ENCODE measurements at regions not wholly inside any gene's neighbourhood (a gene's known extent, or its start where the extent isn't known, plus 50 kb on each side); places are given as distances from the start of the nearest gene placed in this dataset.

- DNase-seq (ENCODE audit: low read depth): no peak
Observed at GRCh38 chr14:65279958-65280357, 132.6 kb upstream of the FUT8 start.

- DNase-seq (ENCODE audit: low read depth): no peak
Observed at GRCh38 chr14:65280653-65281052, 131.9 kb upstream of the FUT8 start.

DNA sequence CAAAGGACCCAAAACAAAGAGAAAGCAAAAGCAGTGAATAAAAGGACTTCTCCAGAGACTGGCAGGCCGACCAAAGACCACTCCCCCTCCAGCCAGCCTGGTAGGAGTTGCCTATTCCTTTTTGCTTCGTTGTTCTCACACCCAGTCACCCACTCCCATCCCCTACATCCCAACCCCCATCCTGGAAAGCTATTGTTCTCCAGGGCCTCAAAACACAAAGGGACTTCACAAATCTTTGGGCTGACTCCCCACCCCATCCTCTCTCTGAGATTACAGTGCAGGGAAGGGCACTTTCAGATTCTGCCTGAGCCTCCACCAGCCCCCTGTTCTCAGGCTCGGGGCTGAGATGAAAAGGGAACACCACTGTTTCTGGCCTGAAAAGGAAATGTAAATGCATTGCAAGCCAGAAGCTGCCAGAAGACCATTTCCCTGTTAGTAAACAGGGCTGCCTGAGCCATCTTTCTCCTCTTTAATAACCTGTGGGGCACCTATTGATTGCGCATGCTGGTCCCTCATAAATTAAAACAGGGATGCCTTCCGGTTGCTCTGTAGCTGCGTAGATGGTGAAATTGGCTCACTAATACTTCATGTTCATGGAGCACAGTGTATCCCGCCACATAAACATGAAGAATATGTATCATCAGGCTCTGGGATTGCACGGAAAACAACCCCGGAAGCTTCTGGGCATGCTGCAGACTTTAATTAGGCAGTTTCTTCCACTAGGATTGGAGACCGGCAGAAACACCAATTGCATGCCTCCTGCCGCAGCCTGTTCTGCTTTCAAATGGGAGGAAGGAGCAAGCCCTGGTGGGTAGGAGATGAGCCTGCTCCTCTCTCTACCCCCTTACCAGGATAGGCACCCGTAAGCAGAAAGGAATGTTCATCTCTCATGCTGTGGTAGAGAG lies 130.3 kb upstream of the FUT8 start:
- peak; percentile 86 for DNase-seq (ENCODE audit: low read depth)

DNA sequence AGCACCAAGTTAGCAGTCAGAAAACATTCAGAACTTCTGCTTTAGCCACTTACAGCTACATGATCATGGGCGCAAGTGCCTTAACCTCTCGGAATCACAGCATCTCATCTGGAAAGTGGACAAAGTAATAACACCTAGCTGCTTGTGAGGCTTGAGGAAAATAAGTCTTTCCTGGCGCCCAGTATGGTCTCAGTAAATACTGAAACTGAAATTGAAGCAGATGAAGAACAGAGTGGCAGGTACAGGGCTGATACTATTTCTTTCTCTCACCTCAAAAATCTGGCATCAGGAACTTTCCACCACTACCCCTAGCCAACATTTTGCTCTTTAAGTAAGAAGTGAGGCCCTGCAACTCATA lies 129.7 kb upstream of the FUT8 start:
- DNase-seq (ENCODE audit: low read depth): no peak

DNA sequence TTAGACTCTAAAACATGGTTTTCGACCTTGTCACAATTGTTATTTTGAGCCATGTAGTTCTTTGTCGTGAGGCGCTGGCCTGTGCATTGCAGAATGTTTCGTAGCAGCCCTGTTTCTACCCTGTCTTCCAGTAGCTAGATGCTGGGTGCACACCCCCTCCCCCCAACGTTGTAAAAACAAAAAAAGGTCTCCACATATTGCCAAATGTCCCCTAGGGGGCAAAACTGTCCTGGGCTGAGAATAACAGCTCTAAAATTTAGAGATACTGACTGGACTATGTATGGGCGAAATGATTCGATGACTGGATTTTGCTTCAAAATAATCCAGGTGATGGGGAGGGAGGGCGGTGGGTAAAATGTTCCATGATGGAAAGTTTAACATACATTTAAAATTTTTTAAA lies 126.1 kb upstream of the FUT8 start:
- peak; percentile 33 for DNase-seq (ENCODE audit: low read depth)

- DNase-seq (ENCODE audit: low read depth): no peak
Observed at GRCh38 chr14:65287264-65288131, 125.0 kb upstream of the FUT8 start.

GRCh38 chr14:65290830-65291229 lies 121.7 kb upstream of the FUT8 start:
- DNase-seq (ENCODE audit: low read depth): peak; percentile 96

DNA sequence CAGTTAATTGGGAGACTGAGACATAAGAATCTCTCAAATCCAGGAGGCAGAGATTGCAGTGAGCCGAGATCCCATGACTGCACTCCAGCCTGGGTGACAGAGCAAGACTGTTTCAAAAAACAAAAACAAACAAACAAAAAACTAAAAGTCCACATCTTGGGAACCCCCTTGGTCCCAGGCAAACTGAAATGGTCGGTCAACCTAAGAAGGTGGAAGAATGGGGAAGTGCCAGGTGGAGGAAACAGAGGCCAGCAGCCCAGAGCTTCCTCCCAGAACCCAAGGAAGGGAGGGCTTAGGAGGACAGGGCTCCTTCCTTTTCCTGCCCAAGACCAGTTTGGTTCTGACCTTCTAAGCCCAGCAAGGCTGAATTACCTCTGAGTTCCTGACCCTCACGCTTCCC lies 121.0 kb upstream of the FUT8 start:
- no peak for DNase-seq (ENCODE audit: low read depth)

GRCh38 chr14:65294816-65295215 lies 117.7 kb upstream of the FUT8 start:
- DNase-seq (ENCODE audit: low read depth): no peak

GRCh38 chr14:65296402-65296801 lies 116.1 kb upstream of the FUT8 start:
- DNase-seq (ENCODE audit: low read depth): no peak

GRCh38 chr14:65296876-65297275 lies 115.7 kb upstream of the FUT8 start:
- DNase-seq (ENCODE audit: low read depth): no peak

DNA sequence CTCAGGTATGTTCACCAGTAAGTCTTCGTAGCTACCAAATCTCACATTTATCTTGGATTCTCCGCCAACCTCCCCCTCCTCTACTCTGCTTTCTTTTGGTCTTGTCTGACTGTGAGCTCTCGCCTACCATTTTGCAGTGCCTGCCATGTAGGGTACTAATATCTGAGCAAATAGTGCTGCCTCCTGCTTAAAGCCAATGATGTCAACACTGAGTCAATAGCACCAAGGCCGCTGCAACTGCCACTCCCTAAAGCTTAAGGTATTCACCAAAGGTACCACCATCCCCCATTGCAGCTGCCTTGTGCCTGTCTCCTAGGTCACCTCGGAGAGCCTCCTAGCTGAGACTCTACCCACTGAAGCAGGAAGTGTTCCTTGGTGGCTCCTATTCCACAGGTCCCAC lies 114.8 kb upstream of the FUT8 start:
- no peak for DNase-seq (ENCODE audit: low read depth)

- DNase-seq (ENCODE audit: low read depth): no peak
Observed at GRCh38 chr14:65299826-65300225, 112.7 kb upstream of the FUT8 start.

DNA sequence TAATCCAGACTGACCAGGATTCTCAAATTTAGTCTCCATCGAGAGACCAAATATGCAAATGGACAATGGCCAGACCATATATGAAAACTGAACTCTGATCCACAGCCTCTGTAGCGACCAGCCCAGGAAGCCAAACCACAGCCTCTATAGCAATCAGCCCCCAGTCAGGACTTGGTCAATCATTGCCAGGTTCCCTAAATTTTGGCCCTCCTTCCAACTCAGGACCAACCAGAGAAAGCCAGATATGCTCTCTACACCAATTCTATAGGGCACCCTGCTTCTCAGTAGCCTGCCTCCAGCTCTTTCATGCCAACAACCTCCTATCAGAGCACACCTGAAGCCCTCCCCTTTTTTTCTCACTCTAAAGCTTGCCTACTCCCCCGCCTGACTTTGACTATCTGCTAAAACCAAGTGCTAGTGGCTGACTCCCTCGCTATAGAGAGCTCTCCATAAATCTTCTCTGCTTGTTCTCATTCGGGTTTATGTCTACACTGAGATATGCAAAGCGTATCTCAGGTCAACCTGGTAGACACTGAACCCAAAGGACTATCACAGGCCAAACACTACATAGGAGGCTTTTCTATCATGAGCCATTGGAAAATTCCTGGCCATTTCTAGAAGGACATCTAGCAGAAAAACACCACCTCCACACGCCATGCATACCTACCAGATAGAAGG lies 110.5 kb upstream of the FUT8 start:
- no peak for DNase-seq (ENCODE audit: low read depth)

GRCh38 chr14:65302571-65303189 lies 109.8 kb upstream of the FUT8 start:
- DNase-seq (ENCODE audit: low read depth): no peak

DNA sequence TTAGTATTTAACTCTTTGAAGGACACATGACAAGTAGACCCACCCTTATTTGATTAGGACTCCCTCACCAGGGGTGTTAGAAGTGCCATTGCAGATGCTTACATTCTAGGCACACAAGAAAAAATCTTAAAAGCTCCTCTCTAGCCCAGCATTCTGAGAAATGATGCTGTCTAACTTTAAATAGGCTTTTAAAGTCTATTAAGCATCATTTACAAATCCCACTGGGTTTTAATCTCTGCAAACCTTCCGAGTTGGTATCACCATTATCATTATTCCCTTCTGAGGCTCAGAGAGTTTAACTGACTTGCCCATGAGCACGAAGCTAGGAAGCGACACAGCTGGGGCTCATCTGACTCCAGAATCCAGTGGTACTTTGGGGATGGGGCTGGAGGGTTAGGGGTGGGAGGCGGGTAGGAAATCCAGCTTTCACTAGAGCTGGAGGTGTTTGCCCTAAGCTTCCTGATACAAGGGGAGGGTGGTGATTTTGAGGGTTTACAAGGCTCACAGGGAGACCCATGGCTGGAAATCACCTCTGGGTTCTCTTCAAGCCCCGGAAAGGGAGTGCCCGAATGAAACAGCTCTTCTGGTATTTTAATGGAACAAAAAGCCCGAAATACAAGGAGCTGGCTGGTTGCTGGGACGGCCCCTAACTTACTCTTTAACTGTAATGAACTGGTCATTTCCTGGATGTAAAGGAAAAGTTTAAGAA lies 109.2 kb upstream of the FUT8 start:
- peak; percentile 74 for DNase-seq (ENCODE audit: low read depth)

DNA sequence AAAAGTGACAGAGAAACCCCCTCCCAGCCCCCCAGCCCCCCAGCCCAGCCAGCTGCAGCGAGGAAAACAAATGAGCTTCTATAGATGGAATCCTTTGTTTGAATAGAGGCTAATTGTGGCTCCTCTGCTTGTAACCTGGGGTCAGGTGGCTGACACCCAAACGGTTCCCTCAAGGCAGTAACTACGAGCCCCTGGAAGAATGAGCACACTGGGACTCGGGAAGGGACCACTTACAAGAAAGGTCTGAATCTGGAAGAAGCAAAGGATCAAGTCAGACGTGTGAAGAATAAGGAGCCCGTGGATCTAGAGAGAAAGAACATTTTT lies 108.7 kb upstream of the FUT8 start:
- no peak for DNase-seq (ENCODE audit: low read depth)

- no peak for DNase-seq (ENCODE audit: low read depth)
Observed at GRCh38 chr14:65304239-65304638, 108.3 kb upstream of the FUT8 start.

GRCh38 chr14:65304963-65305362 lies 107.6 kb upstream of the FUT8 start:
- DNase-seq (ENCODE audit: low read depth): no peak

GRCh38 chr14:65308536-65308935 lies 104.0 kb upstream of the FUT8 start:
- no peak for DNase-seq (ENCODE audit: low read depth)

DNA sequence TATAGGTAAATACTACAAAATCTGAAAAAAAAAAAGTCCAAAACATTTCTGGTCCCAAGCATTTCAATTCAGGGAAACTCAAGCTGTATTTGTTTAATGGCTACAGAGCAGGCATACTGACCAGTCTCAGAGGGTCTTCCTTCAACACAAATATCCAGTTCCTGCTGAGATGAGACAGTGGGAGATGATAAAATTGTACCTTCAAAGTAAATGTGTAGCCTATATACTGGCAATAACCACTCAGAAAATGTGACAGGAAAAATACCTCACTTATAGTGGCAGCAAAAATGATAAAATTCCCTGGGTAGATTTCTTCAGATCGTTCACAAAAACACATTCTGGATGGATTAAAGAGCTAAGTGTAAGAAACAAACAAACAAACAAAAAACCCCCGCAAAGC lies 102.0 kb upstream of the FUT8 start:
- DNase-seq (ENCODE audit: low read depth): no peak

DNA sequence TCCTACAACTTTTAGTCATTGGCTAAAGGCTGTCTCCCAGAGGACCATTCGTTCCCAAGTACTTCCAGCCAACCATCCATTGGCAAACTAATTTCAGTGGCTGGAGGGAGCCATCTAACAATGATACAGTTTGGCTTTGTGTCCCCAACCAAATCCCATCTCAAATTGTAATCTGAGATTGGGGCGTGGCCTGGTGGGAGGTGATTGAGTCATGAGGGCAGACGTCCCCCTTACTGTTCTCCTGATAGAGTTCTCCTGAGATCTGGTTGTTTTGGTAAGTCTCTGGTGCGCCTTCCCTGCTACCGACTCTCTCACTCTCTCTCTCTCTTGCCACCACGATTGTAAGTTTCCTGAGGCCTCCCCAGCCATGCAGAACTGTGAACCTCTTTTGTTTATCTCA lies 99.7 kb upstream of the FUT8 start:
- no peak for DNase-seq (ENCODE audit: low read depth)

All from Daoy (cell line).